Caco-2 (cell line): ENCODE measurements at regions not wholly inside any gene's neighbourhood (a gene's known extent, or its start where the extent isn't known, plus 50 kb on each side); places are given as distances from the start of the nearest gene placed in this dataset.

Experiments
- BruUV-seq: library from RNA; stranded (reverse); fragments of 400-500 nt; replicated peaks from 2 replicates; lab custom pipeline; 2021; lab: Mats Ljungman, UMichigan
- CTCF ChIA-PET: fragments of 300-600 bp; sonication (Branson Sonifier 250); formaldehyde crosslinking; loops from one replicate; lab custom pipeline; 2022; ENCODE audit warnings: antibody characterized with exemption; lab: Charles Lee
- POLR2A ChIA-PET: fragments of 300-600 bp; sonication (Branson Sonifier 250); formaldehyde crosslinking; loops from one replicate; lab custom pipeline; 2022; ENCODE audit warnings: antibody characterized with exemption; lab: Charles Lee
- DNase-seq, 2 experiments: peaks; one replicate each; pipeline versions ENCODE4 v3.0.0 to v3.0.0-alpha.2; 2020 to 2022
- H3K27me3 ChIP-seq: replicated peaks from 2 replicates; pipeline ENCODE4 v1.6.0; 2011; ENCODE audit warnings: low read length; ENCODE audit not compliant: control insufficient read depth, insufficient read depth
- H3K36me3 ChIP-seq: 2 replicates; pipeline ENCODE4 v1.5.1; 2011; ENCODE audit warnings: low read length; ENCODE audit not compliant: control insufficient read depth, insufficient read depth
- H3K4me1 ChIP-seq: fragments of 250-450 bp; sonication (Bioruptor Pico); 2 replicates; pipeline ENCODE4 v1.5.1; 2020; ENCODE audit warnings: mild to moderate bottlenecking
- H3K4me3 ChIP-seq: 2 replicates; pipeline ENCODE4 v1.5.1; 2011; ENCODE audit warnings: low read depth, mild to moderate bottlenecking, control low read depth, low read length
- H3K9me3 ChIP-seq: fragments of 250-450 bp; sonication (Bioruptor Pico); 2 replicates; pipeline ENCODE4 v1.5.1; 2020; ENCODE audit warnings: mild to moderate bottlenecking, moderate library complexity
- H3K27ac Mint-ChIP-seq: one replicate; pipeline ENCODE4 v1.8.0; 2022; ENCODE audit warnings: mixed read lengths; ENCODE audit not compliant: unreplicated experiment
- H3K27me3 Mint-ChIP-seq: one replicate; pipeline ENCODE4 v1.8.0; 2022; ENCODE audit warnings: mixed read lengths; ENCODE audit not compliant: insufficient read depth, unreplicated experiment
- H3K36me3 Mint-ChIP-seq: one replicate; pipeline ENCODE4 v1.8.0; 2022; ENCODE audit warnings: mild to moderate bottlenecking, mixed read lengths; ENCODE audit not compliant: insufficient read depth, unreplicated experiment
- H3K4me1 Mint-ChIP-seq: one replicate; pipeline ENCODE4 v1.8.0; 2022; ENCODE audit warnings: low read depth, mixed read lengths; ENCODE audit not compliant: unreplicated experiment
- H3K4me3 Mint-ChIP-seq: one replicate; pipeline ENCODE4 v1.8.0; 2022; ENCODE audit warnings: mild to moderate bottlenecking, moderate library complexity, mixed read lengths; ENCODE audit not compliant: unreplicated experiment
- H3K9me3 Mint-ChIP-seq: one replicate; pipeline ENCODE4 v1.8.0; 2022; ENCODE audit warnings: mixed read lengths; ENCODE audit not compliant: unreplicated experiment
- CTCF ChIP-seq, 2 experiments: fragments of 200-600 bp in 1 of 2; IDR thresholded peaks; 1 replicate in 1 of 2; 2 replicates in 1 of 2; pipeline versions ENCODE4 v1.5.1 to v1.8.0; 2011 to 2022; ENCODE audit warnings: antibody characterized with exemption in 1 of 2, control low read depth in 1 of 2, inconsistent platforms in 1 of 2, low read depth in 1 of 2, low read length in 1 of 2, mild to moderate bottlenecking in 1 of 2, moderate library complexity in 1 of 2; ENCODE audit not compliant: insufficient read depth in 1 of 2, severe bottlenecking in 1 of 2, unreplicated experiment in 1 of 2
- intact Hi-C: fragments of 100-400 bp; cut with micrococcal nuclease; formaldehyde crosslinking; loops from one replicate; pipeline ENCODE4 v1.10.0; 2022; ENCODE audit not compliant: unreplicated experiment

- ChIA-PET POLR2A (no interaction called here), CTCF (no interaction called here)
- BruUV-seq = no TSS peak
- Histone ChIP-seq H3K36me3 (no peaks in the 10 kb centered on the region), H3K4me1 (peaks cover 7% of the 10 kb centered on the region), H3K9me3 (peaks cover 4% of the 10 kb centered on the region; the same call in 1 of the 2 replicates), H3K4me3 (no peak overlapping the region), H3K27me3 (no peaks in the 10 kb centered on the region)
- TF ChIP-seq CTCF (IDR thresholded peaks at IDR 0.05; ENCODE audit: insufficient read depth in 1 of 2, low read depth in 1 of 2, low read length in 1 of 2, severe bottlenecking in 1 of 2, unreplicated experiment in 1 of 2) = no peak
- Mint-ChIP-seq H3K4me3 (no peak overlapping the region), H3K9me3 (peaks cover 22% of the 10 kb centered on the region), H3K27ac (no peak overlapping the region), H3K4me1 (peaks cover 14% of the 10 kb centered on the region), H3K36me3 (no peaks in the 10 kb centered on the region), H3K27me3 (no peaks in the 10 kb centered on the region)
- no peak for DNase-seq
- intact Hi-C loops = no loop called here
Observed at GRCh38 chr3:164522073-164522763, 556.1 kb downstream of the SI start.

- peaks cover 4% of the 10 kb centered on the region; the same call in 1 of the 2 replicates for H3K9me3 ChIP-seq
- no peaks in the 10 kb centered on the region for H3K36me3 Mint-ChIP-seq
- intact Hi-C loops = no loop called here
- no peaks in the 10 kb centered on the region for H3K27me3 ChIP-seq
- H3K27me3 Mint-ChIP-seq = no peaks in the 10 kb centered on the region
- no TSS peak for BruUV-seq
- H3K36me3 ChIP-seq = no peaks in the 10 kb centered on the region
- H3K9me3 Mint-ChIP-seq = peaks cover 22% of the 10 kb centered on the region
- H3K27ac Mint-ChIP-seq = no peak overlapping the region
- peaks cover 7% of the 10 kb centered on the region for H3K4me1 ChIP-seq
- no peak for TF ChIP-seq CTCF (IDR thresholded peaks at IDR 0.05; ENCODE audit: insufficient read depth in 1 of 2, low read depth in 1 of 2, low read length in 1 of 2, severe bottlenecking in 1 of 2, unreplicated experiment in 1 of 2)
- no peak for DNase-seq
- no peak overlapping the region for H3K4me3 Mint-ChIP-seq
- ChIA-PET POLR2A (no interaction called here), CTCF (no interaction called here)
- peaks cover 14% of the 10 kb centered on the region for H3K4me1 Mint-ChIP-seq
- no peak overlapping the region for H3K4me3 ChIP-seq
Observed at GRCh38 chr3:164521644-164522043, 556.7 kb downstream of the SI start.

- no TSS peak for BruUV-seq
- H3K4me1 Mint-ChIP-seq = peaks cover 14% of the 10 kb centered on the region
- Histone ChIP-seq H3K9me3 (peaks cover 4% of the 10 kb centered on the region; the same call in 1 of the 2 replicates), H3K27me3 (no peaks in the 10 kb centered on the region), H3K4me3 (no peak overlapping the region), H3K36me3 (no peaks in the 10 kb centered on the region), H3K4me1 (peaks cover 7% of the 10 kb centered on the region)
- ChIA-PET CTCF (no interaction called here), POLR2A (no interaction called here)
- H3K36me3 Mint-ChIP-seq = no peaks in the 10 kb centered on the region
- H3K27ac Mint-ChIP-seq = no peak overlapping the region
- intact Hi-C loops = no loop called here
- peaks cover 22% of the 10 kb centered on the region for H3K9me3 Mint-ChIP-seq
- no peak for DNase-seq
- no peak overlapping the region for H3K4me3 Mint-ChIP-seq
- no peaks in the 10 kb centered on the region for H3K27me3 Mint-ChIP-seq
- TF ChIP-seq CTCF (IDR thresholded peaks at IDR 0.05; ENCODE audit: insufficient read depth in 1 of 2, low read depth in 1 of 2, low read length in 1 of 2, severe bottlenecking in 1 of 2, unreplicated experiment in 1 of 2) = no peak
Observed at GRCh38 chr3:164521139-164521538, 557.2 kb downstream of the SI start.
